Endothelial cell (in vitro differentiated cells): ENCODE measurements at regions not wholly inside any gene's neighbourhood (a gene's known extent, or its start where the extent isn't known, plus 50 kb on each side); places are given as distances from the start of the nearest gene placed in this dataset.
A peak's percentile ranks its signal among the peaks of the same experiment; 100 is the strongest.

Experiments used
- DNase-seq: peaks from one replicate; pipeline ENCODE4 v3.0.0; 2021; ENCODE audit warnings: low spot score
- H3K27ac Mint-ChIP-seq: one replicate; pipeline ENCODE4 v1.8.0; 2021; ENCODE audit warnings: mixed read lengths, inconsistent platforms; ENCODE audit not compliant: unreplicated experiment
- H3K27me3 Mint-ChIP-seq: one replicate; pipeline ENCODE4 v1.8.0; 2021; ENCODE audit warnings: mild to moderate bottlenecking, moderate library complexity, mixed read lengths, inconsistent platforms; ENCODE audit not compliant: unreplicated experiment
- H3K36me3 Mint-ChIP-seq: one replicate; pipeline ENCODE4 v1.8.0; 2021; ENCODE audit warnings: mild to moderate bottlenecking, low read depth, mixed read lengths, inconsistent platforms; ENCODE audit not compliant: unreplicated experiment
- H3K4me1 Mint-ChIP-seq: one replicate; pipeline ENCODE4 v1.8.0; 2021; ENCODE audit warnings: mild to moderate bottlenecking, mixed read lengths, inconsistent platforms; ENCODE audit not compliant: unreplicated experiment
- H3K4me3 Mint-ChIP-seq: one replicate; pipeline ENCODE4 v1.8.0; 2021; ENCODE audit warnings: mild to moderate bottlenecking, mixed read lengths, inconsistent platforms; ENCODE audit not compliant: unreplicated experiment
- H3K9me3 Mint-ChIP-seq: one replicate; pipeline ENCODE4 v1.8.0; 2021; ENCODE audit warnings: mixed read lengths, inconsistent platforms; ENCODE audit not compliant: unreplicated experiment
- TF ChIP-seq, protein P1 (sequence below): fragments of 200-600 bp; sonication (generic); IDR thresholded peaks from one replicate; pipeline ENCODE4 v1.5.0; 2021; ENCODE audit warnings: antibody characterized with exemption; ENCODE audit not compliant: unreplicated experiment

DNA sequence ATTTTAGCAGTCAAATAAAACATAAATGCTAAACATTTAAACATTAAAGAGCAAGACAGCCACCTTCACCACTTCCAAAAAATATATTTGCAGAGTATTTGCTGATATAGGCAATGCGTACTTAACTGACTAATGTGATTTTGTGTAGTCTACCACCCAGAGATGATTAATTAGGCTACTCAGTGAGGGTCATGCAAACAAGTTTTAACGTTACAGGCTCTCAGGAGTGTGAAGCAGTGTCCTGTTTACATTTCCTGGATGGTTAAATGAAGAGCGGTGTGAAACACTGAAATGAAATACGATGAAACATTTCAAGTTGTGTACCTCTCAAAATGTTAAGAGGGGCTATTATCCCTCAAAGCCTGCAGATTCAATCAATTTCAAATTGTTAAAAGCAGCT, 165.8 kb upstream of the LRIG3 start:
- TF ChIP-seq, protein P1, sequence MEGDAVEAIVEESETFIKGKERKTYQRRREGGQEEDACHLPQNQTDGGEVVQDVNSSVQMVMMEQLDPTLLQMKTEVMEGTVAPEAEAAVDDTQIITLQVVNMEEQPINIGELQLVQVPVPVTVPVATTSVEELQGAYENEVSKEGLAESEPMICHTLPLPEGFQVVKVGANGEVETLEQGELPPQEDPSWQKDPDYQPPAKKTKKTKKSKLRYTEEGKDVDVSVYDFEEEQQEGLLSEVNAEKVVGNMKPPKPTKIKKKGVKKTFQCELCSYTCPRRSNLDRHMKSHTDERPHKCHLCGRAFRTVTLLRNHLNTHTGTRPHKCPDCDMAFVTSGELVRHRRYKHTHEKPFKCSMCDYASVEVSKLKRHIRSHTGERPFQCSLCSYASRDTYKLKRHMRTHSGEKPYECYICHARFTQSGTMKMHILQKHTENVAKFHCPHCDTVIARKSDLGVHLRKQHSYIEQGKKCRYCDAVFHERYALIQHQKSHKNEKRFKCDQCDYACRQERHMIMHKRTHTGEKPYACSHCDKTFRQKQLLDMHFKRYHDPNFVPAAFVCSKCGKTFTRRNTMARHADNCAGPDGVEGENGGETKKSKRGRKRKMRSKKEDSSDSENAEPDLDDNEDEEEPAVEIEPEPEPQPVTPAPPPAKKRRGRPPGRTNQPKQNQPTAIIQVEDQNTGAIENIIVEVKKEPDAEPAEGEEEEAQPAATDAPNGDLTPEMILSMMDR, result no peak
- H3K36me3 Mint-ChIP-seq, result no peaks in the 10 kb centered on the region
- no peak overlapping the region for H3K4me3 Mint-ChIP-seq
- no peak for DNase-seq
- H3K9me3 Mint-ChIP-seq, result no peaks in the 10 kb centered on the region
- H3K4me1 Mint-ChIP-seq, result peaks cover 35% of the 10 kb centered on the region
- no peak overlapping the region for H3K27ac Mint-ChIP-seq
- no peaks in the 10 kb centered on the region for H3K27me3 Mint-ChIP-seq

DNA sequence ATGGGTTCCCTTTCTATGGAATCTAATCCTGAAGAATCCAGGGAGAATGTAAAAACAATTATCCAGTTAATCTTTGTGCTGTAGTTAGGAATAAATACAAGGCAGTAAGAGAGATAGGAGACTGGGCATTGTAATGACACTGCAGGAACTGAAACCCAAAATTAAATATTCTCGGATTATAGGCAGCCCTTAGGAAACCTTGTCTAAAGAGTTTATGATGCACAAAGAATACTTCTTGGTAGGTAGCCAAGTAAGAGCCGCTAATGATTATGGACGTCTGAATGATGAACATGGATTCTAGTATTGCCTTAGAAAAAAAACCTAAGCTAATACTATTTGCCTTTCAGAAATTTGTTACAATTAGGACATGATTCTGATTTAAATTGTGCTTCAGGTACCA, 165.4 kb upstream of the LRIG3 start:
- TF ChIP-seq, protein P1, result no peak
- no peak for DNase-seq
- Mint-ChIP-seq H3K9me3 (no peaks in the 10 kb centered on the region), H3K4me1 (peaks cover 35% of the 10 kb centered on the region), H3K4me3 (no peak overlapping the region), H3K36me3 (no peaks in the 10 kb centered on the region), H3K27ac (no peak overlapping the region), H3K27me3 (no peaks in the 10 kb centered on the region)

DNA sequence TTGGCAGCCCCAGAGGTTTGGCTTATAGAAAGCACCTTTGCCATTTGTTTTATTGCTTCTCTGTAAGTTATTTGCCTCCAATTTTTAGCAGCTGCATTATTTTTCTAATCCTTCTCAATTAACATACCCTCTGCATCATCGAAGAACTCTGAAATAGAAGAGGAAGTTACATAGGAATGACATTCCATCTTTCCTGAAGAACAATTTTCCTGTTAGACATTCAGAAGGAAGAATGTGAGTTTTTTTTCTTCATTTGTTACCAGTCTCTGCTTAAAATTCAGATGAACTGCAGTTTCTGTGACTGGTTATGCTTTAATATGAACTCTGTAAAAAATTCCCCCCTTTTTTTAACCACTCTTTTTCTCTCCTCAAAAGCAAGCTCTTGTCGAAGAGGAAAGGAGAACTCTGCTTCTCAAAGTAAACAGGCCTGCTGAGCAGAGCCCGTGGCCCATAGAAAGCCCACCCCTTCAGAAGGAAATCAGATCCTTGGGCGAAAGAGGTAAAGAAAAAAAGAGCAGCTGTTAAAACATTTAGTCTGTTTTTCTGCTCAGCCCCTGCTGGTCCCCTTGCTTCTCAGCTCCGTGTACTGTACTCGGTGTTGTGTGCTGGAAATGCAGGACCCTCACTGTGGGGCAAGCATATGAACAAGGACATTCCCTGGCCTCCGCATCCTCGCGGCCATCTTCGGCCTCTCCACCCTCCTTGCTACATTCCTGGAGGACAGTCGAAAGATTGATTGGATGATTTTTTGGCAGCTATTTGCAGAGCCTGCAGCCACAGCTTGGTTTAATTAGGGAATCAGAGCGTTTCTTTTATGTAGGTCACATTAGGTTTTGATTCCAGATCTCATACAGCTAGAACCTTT, 164.4 kb upstream of the LRIG3 start:
- Mint-ChIP-seq H3K27me3 (no peaks in the 10 kb centered on the region), H3K4me1 (peaks cover 37% of the 10 kb centered on the region), H3K4me3 (no peak overlapping the region), H3K9me3 (no peaks in the 10 kb centered on the region), H3K27ac (peak overlapping the region; percentile 76), H3K36me3 (no peaks in the 10 kb centered on the region)
- TF ChIP-seq, protein P1, result no peak
- DNase-seq, result no peak

- no peak for DNase-seq
- H3K27me3 Mint-ChIP-seq, result no peaks in the 10 kb centered on the region
- peaks cover 47% of the 10 kb centered on the region for H3K4me1 Mint-ChIP-seq
- H3K36me3 Mint-ChIP-seq, result no peaks in the 10 kb centered on the region
- TF ChIP-seq, protein P1, result no peak
- no peak overlapping the region for H3K27ac Mint-ChIP-seq
- no peaks in the 10 kb centered on the region for H3K9me3 Mint-ChIP-seq
- H3K4me3 Mint-ChIP-seq, result no peak overlapping the region
Measured at GRCh38 chr12:59082952-59083351, 162.6 kb upstream of the LRIG3 start.

DNA sequence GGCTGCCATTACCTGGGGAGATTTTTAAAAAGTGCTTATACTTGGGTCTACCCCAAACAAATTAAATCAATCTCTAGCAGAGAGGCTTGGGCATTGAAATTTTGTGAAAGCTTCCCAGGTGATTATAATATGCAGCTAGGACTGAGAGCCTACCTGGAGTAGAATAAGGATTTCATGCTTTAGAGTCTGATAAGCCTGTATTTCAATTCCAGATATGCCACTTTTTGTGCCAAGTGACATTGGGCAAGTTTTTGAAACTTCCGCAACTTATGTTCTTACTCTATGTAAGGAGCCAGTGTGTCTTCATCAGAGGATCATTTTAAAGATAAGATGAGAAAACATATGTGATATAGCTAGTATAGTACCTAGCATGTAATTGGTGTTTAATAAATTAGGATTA, 159.8 kb upstream of the LRIG3 start:
- Mint-ChIP-seq H3K27ac (no peak overlapping the region), H3K4me3 (no peak overlapping the region), H3K36me3 (no peaks in the 10 kb centered on the region), H3K9me3 (no peaks in the 10 kb centered on the region), H3K4me1 (peaks cover 52% of the 10 kb centered on the region), H3K27me3 (no peaks in the 10 kb centered on the region)
- DNase-seq, result no peak
- TF ChIP-seq, protein P1, result no peak
